ENCODE measurements at regions not wholly inside any gene's neighbourhood (a gene's known extent, or its start where the extent isn't known, plus 50 kb on each side); places are given as distances from the start of the nearest gene placed in this dataset.

GRCh38 chr9:135300346-135301141 lies 179.0 kb upstream of the PPP1R26 start:
- Histone ChIP-seq H3K4me3 (ENCODE audit: low read depth, low read length) (no peak overlapping the region), H3K36me3 (ENCODE audit: control insufficient read depth, insufficient read depth, low read length) (no peaks in the 10 kb centered on the region), H3K27me3 (ENCODE audit: control insufficient read depth, insufficient read depth, low read length) (no peaks in the 10 kb centered on the region)
- no peak for TF ChIP-seq CTCF (IDR thresholded peaks at IDR 0.05; ENCODE audit: insufficient read depth, low read depth, low read length)
- CTCF ChIA-PET = no interaction called here
- POLR2A ChIA-PET = no interaction called here
- no peak for DNase-seq (ENCODE audit: low read depth)

GRCh38 chr9:135301271-135302263 lies 178.0 kb upstream of the PPP1R26 start:
- H3K27me3 ChIP-seq (ENCODE audit: control insufficient read depth, insufficient read depth, low read length) = no peaks in the 10 kb centered on the region
- no peak for DNase-seq (ENCODE audit: low read depth)
- TF ChIP-seq CTCF (IDR thresholded peaks at IDR 0.05; ENCODE audit: insufficient read depth, low read depth, low read length) = no peak
- no peak overlapping the region for H3K4me3 ChIP-seq (ENCODE audit: low read depth, low read length)
- H3K36me3 ChIP-seq (ENCODE audit: control insufficient read depth, insufficient read depth, low read length) = no peaks in the 10 kb centered on the region
- CTCF ChIA-PET = no interaction called here
- POLR2A ChIA-PET = no interaction called here

- DNase-seq (ENCODE audit: low read depth) = no peak
- CTCF ChIA-PET = no interaction called here
- H3K27me3 ChIP-seq (ENCODE audit: control insufficient read depth, insufficient read depth, low read length) = no peaks in the 10 kb centered on the region
- H3K4me3 ChIP-seq (ENCODE audit: low read depth, low read length) = no peak overlapping the region
- TF ChIP-seq CTCF (IDR thresholded peaks at IDR 0.05; ENCODE audit: insufficient read depth, low read depth, low read length) = no peak
- POLR2A ChIA-PET = no interaction called here
- H3K36me3 ChIP-seq (ENCODE audit: control insufficient read depth, insufficient read depth, low read length) = no peaks in the 10 kb centered on the region
Measured at GRCh38 chr9:135302329-135303279, 177.0 kb upstream of the PPP1R26 start.

DNA sequence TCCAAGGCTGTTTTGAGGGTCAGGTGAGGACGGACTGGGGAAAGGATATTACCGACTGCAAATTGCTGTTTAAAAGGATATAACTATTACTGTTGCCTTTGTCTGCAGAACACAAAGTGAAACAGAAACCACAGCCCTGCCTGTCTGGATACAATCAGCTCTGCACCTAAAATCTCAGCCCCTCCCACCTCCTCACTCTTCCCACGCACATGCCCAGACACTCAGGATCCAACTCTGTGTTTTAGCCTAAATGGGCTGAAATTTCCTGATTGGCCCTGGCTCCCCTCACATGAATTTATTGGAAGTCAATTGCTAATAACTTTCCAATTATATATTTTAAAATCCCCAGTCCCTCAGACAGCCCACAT lies 176.3 kb upstream of the PPP1R26 start:
- ChIA-PET CTCF (no interaction called here), POLR2A (no interaction called here)

More for the DNA sequence above, 176.3 kb upstream of the PPP1R26 start:
- H3K36me3 ChIP-seq (ENCODE audit: control insufficient read depth, insufficient read depth, low read length) = no peaks in the 10 kb centered on the region
- no peak overlapping the region for H3K4me3 ChIP-seq (ENCODE audit: low read depth, low read length)
- no peak for DNase-seq (ENCODE audit: low read depth)
- TF ChIP-seq CTCF (IDR thresholded peaks at IDR 0.05; ENCODE audit: insufficient read depth, low read depth, low read length) = no peak
- H3K27me3 ChIP-seq (ENCODE audit: control insufficient read depth, insufficient read depth, low read length) = no peaks in the 10 kb centered on the region
